Lower lobe of right lung (tissue), 2 donors: ENCODE measurements at regions not wholly inside any gene's neighbourhood (a gene's known extent, or its start where the extent isn't known, plus 50 kb on each side); places are given as distances from the start of the nearest gene placed in this dataset.
A peak's percentile ranks its signal among the peaks of the same experiment; 100 is the strongest.
"Not testable (repeated sequence)": the region's sequence is repeated elsewhere in the genome, so short reads cannot be mapped to it uniquely, and the experiment has no call there.

Experiments used
- ATAC-seq, 2 donors: fragments of 200-7000 bp; cut with Tn5 transposase; one replicate each; pipeline ENCODE4 v1.9.1; 2020 to 2022; ENCODE audit warnings: mild to moderate bottlenecking in 2 of 2, moderate library complexity in 2 of 2
- DNase-seq: peaks from one replicate; pipeline ENCODE4 v3.0.0-alpha.2; 2020
- H3K27ac ChIP-seq: fragments of 200-600 bp; one replicate; pipeline ENCODE4 v1.8.0; 2022
- H3K27me3 ChIP-seq: fragments of 200-600 bp; one replicate; pipeline ENCODE4 v1.8.0; 2022; ENCODE audit warnings: low read depth
- H3K36me3 ChIP-seq: fragments of 200-600 bp; one replicate; pipeline ENCODE4 v1.8.0; 2022; ENCODE audit warnings: mild to moderate bottlenecking
- H3K4me1 ChIP-seq: fragments of 200-600 bp; one replicate; pipeline ENCODE4 v1.8.0; 2022
- H3K4me3 ChIP-seq: fragments of 200-600 bp; one replicate; pipeline ENCODE4 v1.8.0; 2022; ENCODE audit warnings: mild to moderate bottlenecking
- H3K9me3 ChIP-seq: fragments of 200-600 bp; one replicate; pipeline ENCODE4 v1.8.0; 2022
- CTCF ChIP-seq: fragments of 200-600 bp; IDR thresholded peaks from one replicate; pipeline ENCODE4 v1.8.0; 2022; ENCODE audit warnings: antibody characterized with exemption, mild to moderate bottlenecking
- intact Hi-C: fragments of 100-400 bp; cut with DNase I; formaldehyde crosslinking; loops from one replicate; pipeline ENCODE4 v1.11.0; 2022
- donor health status: DM: no; HTN: yes; CAD: no; lungs with severe emphysema.

- Histone ChIP-seq H3K27me3 (no peaks in the 10 kb centered on the region), H3K4me1 (no peaks in the 10 kb centered on the region), H3K27ac (no peak overlapping the region), H3K36me3 (no peaks in the 10 kb centered on the region), H3K4me3 (no peak overlapping the region), H3K9me3 (no peaks in the 10 kb centered on the region)
- intact Hi-C loops: no loop called here
- no peak for TF ChIP-seq CTCF
- ATAC-seq (no peak), DNase-seq (no peak)
Measured at GRCh38 chr2:36184848-36185247, 170.7 kb upstream of the CRIM1 start.

GRCh38 chr2:36180789-36181482 lies 174.6 kb upstream of the CRIM1 start:
- H3K27me3 ChIP-seq, H3K36me3 ChIP-seq, H3K4me1 ChIP-seq, DNase-seq, H3K4me3 ChIP-seq, H3K27ac ChIP-seq, H3K9me3 ChIP-seq, intact Hi-C loops: not testable (repeated sequence)
- peak; percentile 84 to 93 for ATAC-seq

DNA sequence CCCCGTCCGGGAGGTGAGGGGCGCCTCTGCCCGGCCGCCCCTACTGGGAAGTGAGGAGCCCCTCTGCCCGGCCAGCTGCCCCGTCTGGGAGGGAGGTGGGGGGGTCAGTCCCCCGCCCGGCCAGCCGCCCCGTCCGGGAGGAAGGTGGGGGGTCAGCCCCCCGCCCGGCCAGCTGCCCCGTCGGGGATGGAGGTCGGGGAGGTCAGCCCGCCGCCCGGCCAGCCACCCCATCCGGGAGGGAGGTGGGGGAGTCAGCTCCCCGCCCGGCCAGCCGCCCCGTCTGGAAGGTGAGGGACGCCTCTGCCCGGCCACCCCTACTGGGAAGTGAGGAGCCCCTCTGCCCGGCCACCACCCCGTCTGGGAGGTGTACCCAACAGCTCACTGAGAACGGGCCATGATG lies 175.3 kb upstream of the CRIM1 start:
- H3K9me3 ChIP-seq, H3K27me3 ChIP-seq, DNase-seq, H3K36me3 ChIP-seq, ATAC-seq, intact Hi-C loops, H3K4me3 ChIP-seq, H3K4me1 ChIP-seq, H3K27ac ChIP-seq: not testable (repeated sequence)

DNA sequence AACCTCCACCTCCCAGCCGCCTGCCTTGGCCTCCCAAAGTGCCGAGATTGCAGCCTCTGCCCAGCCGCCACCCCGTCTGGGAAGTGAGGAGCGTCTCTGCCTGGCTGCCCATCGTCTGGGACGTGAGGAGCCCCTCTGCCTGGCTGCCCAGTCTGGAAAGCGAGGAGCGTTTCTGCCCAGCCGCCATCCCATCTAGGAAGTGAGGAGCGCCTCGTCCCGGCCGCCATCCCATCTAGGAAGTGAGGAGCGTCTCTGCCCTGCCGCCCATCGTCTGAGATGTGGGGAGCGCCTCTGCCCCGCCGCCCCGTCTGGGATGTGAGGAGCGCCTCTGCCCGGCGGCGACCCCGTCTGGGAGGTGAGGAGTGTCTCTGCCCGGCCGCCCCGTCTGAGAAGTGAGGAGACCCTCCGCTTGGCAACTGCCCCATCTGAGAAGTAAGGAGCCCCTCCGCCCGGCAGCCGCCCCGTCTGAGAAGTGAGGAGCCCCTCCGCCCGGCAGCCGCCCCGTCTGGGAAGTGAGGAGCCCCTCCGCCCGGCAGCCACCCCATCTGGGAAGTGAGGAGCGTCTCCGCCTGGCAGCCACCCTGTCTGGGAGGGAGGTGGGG lies 175.8 kb upstream of the CRIM1 start:
- H3K4me1 ChIP-seq, H3K4me3 ChIP-seq, H3K36me3 ChIP-seq, H3K27ac ChIP-seq, H3K27me3 ChIP-seq, intact Hi-C loops, DNase-seq, H3K9me3 ChIP-seq, ATAC-seq: not testable (repeated sequence)

- no peaks in the 10 kb centered on the region for H3K36me3 ChIP-seq
- H3K4me3 ChIP-seq: no peak overlapping the region
- TF ChIP-seq CTCF: no peak
- H3K27me3 ChIP-seq: no peaks in the 10 kb centered on the region
- ATAC-seq (no peak), DNase-seq (no peak)
- intact Hi-C loops: no loop called here
- H3K27ac ChIP-seq: no peak overlapping the region
- no peaks in the 10 kb centered on the region for H3K4me1 ChIP-seq
- no peaks in the 10 kb centered on the region for H3K9me3 ChIP-seq
Measured at GRCh38 chr2:36178384-36178783, 177.2 kb upstream of the CRIM1 start.

DNA sequence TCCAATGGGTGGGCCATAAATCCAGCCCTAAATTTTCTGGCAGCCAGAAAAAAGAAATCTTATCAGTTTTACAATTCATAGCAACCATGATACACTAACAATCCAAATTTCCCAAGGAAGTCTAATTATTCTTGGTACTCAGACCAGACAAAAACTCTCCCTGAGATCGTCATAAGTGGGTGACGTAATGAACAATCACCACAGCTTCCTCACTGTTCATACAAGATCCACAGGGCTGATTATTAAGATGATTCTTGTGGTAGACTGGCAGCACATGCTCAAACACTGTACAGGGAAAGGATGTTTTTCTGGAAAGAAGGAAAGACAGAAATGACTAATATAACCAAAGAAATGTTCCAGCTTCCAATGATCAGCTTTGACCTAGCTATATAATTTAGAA lies 178.3 kb upstream of the CRIM1 start:
- DNase-seq: no peak

More for the DNA sequence above, 178.3 kb upstream of the CRIM1 start:
- Histone ChIP-seq H3K27me3 (no peaks in the 10 kb centered on the region), H3K9me3 (no peaks in the 10 kb centered on the region), H3K27ac (no peak overlapping the region), H3K4me3 (no peak overlapping the region), H3K36me3 (no peaks in the 10 kb centered on the region), H3K4me1 (no peaks in the 10 kb centered on the region)
- intact Hi-C loops: no loop called here
- no peak for ATAC-seq
- TF ChIP-seq CTCF: no peak
